MM.1S (cell line): ENCODE measurements at regions not wholly inside any gene's neighbourhood (a gene's known extent, or its start where the extent isn't known, plus 50 kb on each side); places are given as distances from the start of the nearest gene placed in this dataset.

Experiments
- DNase-seq: peaks from one replicate; pipeline ENCODE4 v3.0.0-alpha.2; 2015
- H2AFZ ChIP-seq: fragments of 300-600 bp; sonication (generic); 2 replicates; pipeline ENCODE4 v1.6.0; 2016; ENCODE audit warnings: antibody characterized with exemption, low read length
- H3F3A ChIP-seq: fragments of 300-600 bp; sonication (generic); 2 replicates; pipeline ENCODE4 v1.6.1; 2016; ENCODE audit warnings: mild to moderate bottlenecking, antibody characterized with exemption, low read length, moderate library complexity, mixed read lengths; ENCODE audit not compliant: insufficient read depth
- H3K27ac ChIP-seq: fragments of 300-600 bp; sonication (generic); 2 replicates; pipeline ENCODE4 v1.5.1; 2016; ENCODE audit warnings: mild to moderate bottlenecking, low read length
- H3K27me3 ChIP-seq: fragments of 300-600 bp; sonication (generic); replicated peaks from 2 replicates; pipeline ENCODE4 v1.6.0; 2016; ENCODE audit warnings: low read length; ENCODE audit not compliant: insufficient read depth
- H3K36me3 ChIP-seq: fragments of 300-600 bp; sonication (generic); replicated peaks from 2 replicates; pipeline ENCODE4 v1.6.1; 2016; ENCODE audit warnings: mild to moderate bottlenecking, low read length, mixed read lengths; ENCODE audit not compliant: insufficient read depth
- H3K4me1 ChIP-seq: fragments of 300-600 bp; sonication (generic); 2 replicates; pipeline ENCODE4 v1.6.1; 2016; ENCODE audit warnings: low read length, mixed read lengths
- H3K4me2 ChIP-seq: fragments of 300-600 bp; sonication (generic); 2 replicates; pipeline ENCODE4 v1.6.0; 2016; ENCODE audit warnings: low read depth, low read length
- H3K4me3 ChIP-seq: fragments of 300-600 bp; sonication (generic); 2 replicates; pipeline ENCODE4 v1.5.1; 2016; ENCODE audit warnings: low read length, mixed read lengths
- H3K79me2 ChIP-seq: fragments of 300-600 bp; sonication (generic); 2 replicates; pipeline ENCODE4 v1.6.1; 2016; ENCODE audit warnings: mixed run types, low read length, mixed read lengths
- H3K9ac ChIP-seq: fragments of 300-600 bp; sonication (generic); 2 replicates; pipeline ENCODE4 v1.6.1; 2016; ENCODE audit warnings: low read length, mixed read lengths
- H3K9me2 ChIP-seq: fragments of 300-600 bp; sonication (generic); replicated peaks from 2 replicates; pipeline ENCODE4 v1.6.1; 2016; ENCODE audit warnings: mild to moderate bottlenecking, low read length, mixed read lengths; ENCODE audit not compliant: insufficient read depth
- H3K9me3 ChIP-seq: fragments of 300-600 bp; sonication (generic); replicated peaks from 2 replicates; pipeline ENCODE4 v1.6.1; 2016; ENCODE audit warnings: mild to moderate bottlenecking, low read length, mixed read lengths; ENCODE audit not compliant: insufficient read depth
- H4K20me1 ChIP-seq: fragments of 300-600 bp; sonication (generic); 2 replicates; pipeline ENCODE4 v1.6.1; 2016; ENCODE audit warnings: mild to moderate bottlenecking, low read length, moderate library complexity, mixed read lengths; ENCODE audit not compliant: insufficient read depth
- CTCF ChIP-seq: fragments of 300-600 bp; sonication (generic); IDR thresholded peaks from 2 replicates; pipeline ENCODE4 v1.5.1; 2016; ENCODE audit warnings: antibody characterized with exemption, low read length, mixed read lengths
- EZH2 ChIP-seq: fragments of 300-600 bp; sonication (generic); optimal IDR thresholded peaks from 2 replicates; pipeline ENCODE3; 2017; ENCODE audit warnings: low read depth, mild to moderate bottlenecking, antibody characterized with exemption, low read length, mixed read lengths
- EZH2phosphoT487 ChIP-seq: fragments of 300-600 bp; sonication (generic); IDR thresholded peaks from 2 replicates; pipeline ENCODE4 v1.6.1; 2018; ENCODE audit warnings: antibody characterized with exemption, low read length

GRCh38 chr3:26205475-26205874 lies 415.6 kb downstream of the OXSM start:
- Histone ChIP-seq H3K9ac (no peak overlapping the region), H2AFZ (no peak overlapping the region), H3K27me3 (no peaks in the 10 kb centered on the region), H3K4me2 (no peak overlapping the region), H3K9me3 (no peaks in the 10 kb centered on the region), H3F3A (no peaks in the 10 kb centered on the region), H4K20me1 (no peaks in the 10 kb centered on the region), H3K9me2 (no peaks in the 10 kb centered on the region), H3K4me3 (no peak overlapping the region), H3K27ac (no peak overlapping the region), H3K4me1 (0 out of 2 replicates have a peak, but pooled peaks cover 7% of the 10 kb centered on the region), H3K79me2 (no peaks in the 10 kb centered on the region), H3K36me3 (no peaks in the 10 kb centered on the region)
- DNase-seq: no peak
- no peak for TF ChIP-seq CTCF
- no peak for TF ChIP-seq EZH2phosphoT487
- TF ChIP-seq EZH2: no peak

- Histone ChIP-seq H2AFZ (no peak overlapping the region), H3K4me2 (no peak overlapping the region), H4K20me1 (no peaks in the 10 kb centered on the region), H3K9me2 (no peaks in the 10 kb centered on the region), H3K9me3 (no peaks in the 10 kb centered on the region), H3F3A (no peaks in the 10 kb centered on the region), H3K4me1 (no peaks in the 10 kb centered on the region), H3K79me2 (no peaks in the 10 kb centered on the region), H3K4me3 (no peak overlapping the region), H3K36me3 (no peaks in the 10 kb centered on the region), H3K9ac (no peak overlapping the region), H3K27ac (no peak overlapping the region), H3K27me3 (no peaks in the 10 kb centered on the region)
- TF ChIP-seq EZH2: no peak
- no peak for TF ChIP-seq CTCF
- TF ChIP-seq EZH2phosphoT487: no peak
- DNase-seq: no peak
These were observed 414.4 kb upstream of the LRRC3B start for GRCh38 chr3:26208201-26208600.

GRCh38 chr3:26229801-26230200 lies 392.8 kb upstream of the LRRC3B start:
- no peak overlapping the region for H3K4me3 ChIP-seq
- no peak overlapping the region for H3K4me2 ChIP-seq
- H3K27me3 ChIP-seq: no peaks in the 10 kb centered on the region
- H3K79me2 ChIP-seq: no peaks in the 10 kb centered on the region
- H3K9me2 ChIP-seq: no peaks in the 10 kb centered on the region
- H3K9ac ChIP-seq: no peak overlapping the region
- no peaks in the 10 kb centered on the region for H3K9me3 ChIP-seq
- H2AFZ ChIP-seq: no peak overlapping the region
- no peaks in the 10 kb centered on the region for H3F3A ChIP-seq
- TF ChIP-seq EZH2phosphoT487 (no peak), CTCF (no peak), EZH2 (no peak)
- no peaks in the 10 kb centered on the region for H4K20me1 ChIP-seq
- no peak for DNase-seq
- H3K36me3 ChIP-seq: no peaks in the 10 kb centered on the region
- H3K27ac ChIP-seq: no peak overlapping the region
- 0 out of 2 replicates have a peak, but pooled peaks cover 3% of the 10 kb centered on the region for H3K4me1 ChIP-seq
